C4-2B (cell line): ENCODE measurements at regions not wholly inside any gene's neighbourhood (a gene's known extent, or its start where the extent isn't known, plus 50 kb on each side); places are given as distances from the start of the nearest gene placed in this dataset.

Source experiments
- H3K27ac ChIP-seq: fragments of 450-650 bp; 2 replicates; pipeline ENCODE4 v1.5.1; 2017
- CTCF ChIP-seq: fragments of 450-650 bp; conservative IDR thresholded peaks from 2 replicates; pipeline ENCODE4 v1.5.1; 2017; ENCODE audit warnings: mild to moderate bottlenecking
- ZFX ChIP-seq: fragments of 450-650 bp; IDR thresholded peaks from 2 replicates; pipeline ENCODE4 v1.6.1; 2017

GRCh38 chr11:114891911-114892310 is 213.6 kb downstream of the NXPE2 start:
- TF ChIP-seq ZFX, result no peak
- no peak for TF ChIP-seq CTCF
- no peak overlapping the region for H3K27ac ChIP-seq

GRCh38 chr11:114892381-114893197 is 214.3 kb downstream of the NXPE2 start:
- H3K27ac ChIP-seq, result no peak overlapping the region
- TF ChIP-seq CTCF (peak; percentile 85), ZFX (no peak)

- H3K27ac ChIP-seq, result no peak overlapping the region
- TF ChIP-seq CTCF (no peak), ZFX (no peak)
Observed at GRCh38 chr11:114893329-114893728, 215.0 kb downstream of the NXPE2 start.

GRCh38 chr11:114896594-114896993 is 218.3 kb downstream of the NXPE2 start:
- no peak for TF ChIP-seq ZFX
- TF ChIP-seq CTCF, result no peak
- no peak overlapping the region for H3K27ac ChIP-seq

- no peak overlapping the region for H3K27ac ChIP-seq
- TF ChIP-seq ZFX (no peak), CTCF (no peak; the same call in 1 of the 2 replicates)
Observed at GRCh38 chr11:114909866-114910265, 231.5 kb downstream of the NXPE2 start.

GRCh38 chr11:114912826-114913225 is 234.5 kb downstream of the NXPE2 start:
- no peak overlapping the region for H3K27ac ChIP-seq
- TF ChIP-seq CTCF (no peak), ZFX (no peak)

- H3K27ac ChIP-seq, result no peak overlapping the region
- TF ChIP-seq ZFX (no peak), CTCF (no peak)
Observed at GRCh38 chr11:114914231-114915005, 236.1 kb downstream of the NXPE2 start.
